ENCODE measurements at regions not wholly inside any gene's neighbourhood (a gene's known extent, or its start where the extent isn't known, plus 50 kb on each side); places are given as distances from the start of the nearest gene placed in this dataset.

- Mint-ChIP-seq H3K4me3 (peak overlapping the region; percentile 53), H3K36me3 (ENCODE audit: low read depth) (peaks cover 6% of the 10 kb centered on the region), H3K27ac (peak overlapping the region; percentile 93), H3K27me3 (no peaks in the 10 kb centered on the region), H3K4me1 (peaks cover 62% of the 10 kb centered on the region)
- DNase-seq (no peak), ATAC-seq (no peak)
- H3K9me3 ChIP-seq (ENCODE audit: control insufficient read depth, low read length, poor library complexity, severe bottlenecking), result no peaks in the 10 kb centered on the region
Observed at GRCh38 chr17:77377710-77378235, 237.0 kb downstream of the SEC14L1 start.

DNA sequence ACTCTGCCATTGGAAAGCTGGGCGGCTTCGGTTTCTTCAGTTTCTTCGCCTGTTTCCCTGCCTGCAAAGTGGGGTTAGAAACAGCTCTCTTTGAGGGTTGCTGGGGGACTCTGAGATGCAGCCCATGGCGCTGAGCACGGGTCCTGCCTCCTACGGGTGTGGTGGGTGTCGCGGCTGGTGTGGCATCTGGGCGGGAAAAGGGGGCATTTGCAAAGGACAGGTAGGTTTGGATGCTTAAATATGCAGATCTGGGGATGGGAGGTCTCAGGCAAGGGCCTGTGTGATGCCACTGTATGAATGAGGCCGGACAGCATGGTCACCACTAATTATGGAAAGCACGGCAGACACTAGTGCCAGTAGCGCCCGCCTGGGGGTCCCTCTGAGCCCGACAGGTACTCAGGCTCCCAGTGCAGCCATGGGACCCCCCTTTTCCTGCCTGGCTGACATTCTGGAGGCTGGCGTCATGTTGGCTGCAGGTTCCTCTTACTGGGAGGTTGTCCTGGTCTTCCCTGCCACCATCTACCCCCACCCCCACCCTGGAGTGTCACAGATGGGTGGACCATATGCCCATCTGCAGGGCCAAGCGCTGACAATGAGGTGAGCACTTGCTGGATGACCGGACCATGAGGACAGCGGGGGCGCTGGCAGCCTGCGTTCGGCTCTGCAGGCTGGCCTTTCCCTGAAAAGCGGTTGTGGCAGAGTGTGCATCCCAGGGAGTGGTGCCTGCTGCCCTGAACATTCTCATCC is 237.7 kb downstream of the SEC14L1 start:
- H3K4me3 Mint-ChIP-seq, result peak overlapping the region; percentile 53
- ATAC-seq, result no peak
- peaks cover 6% of the 10 kb centered on the region for H3K36me3 Mint-ChIP-seq (ENCODE audit: low read depth)
- peak overlapping the region; percentile 93 for H3K27ac Mint-ChIP-seq
- H3K4me1 Mint-ChIP-seq, result peaks cover 70% of the 10 kb centered on the region
- H3K27me3 Mint-ChIP-seq, result no peaks in the 10 kb centered on the region
- no peak for DNase-seq
- no peaks in the 10 kb centered on the region for H3K9me3 ChIP-seq (ENCODE audit: control insufficient read depth, low read length, poor library complexity, severe bottlenecking)

GRCh38 chr17:77379065-77379428 is 238.3 kb downstream of the SEC14L1 start:
- peaks cover 74% of the 10 kb centered on the region for H3K4me1 Mint-ChIP-seq
- DNase-seq (no peak), ATAC-seq (no peak)
- peak overlapping the region; percentile 93 for H3K27ac Mint-ChIP-seq
- H3K9me3 ChIP-seq (ENCODE audit: control insufficient read depth, low read length, poor library complexity, severe bottlenecking), result no peaks in the 10 kb centered on the region
- no peaks in the 10 kb centered on the region for H3K27me3 Mint-ChIP-seq
- peaks cover 6% of the 10 kb centered on the region for H3K36me3 Mint-ChIP-seq (ENCODE audit: low read depth)
- H3K4me3 Mint-ChIP-seq, result peak overlapping the region; percentile 53

GRCh38 chr17:77379832-77380231 is 239.1 kb downstream of the SEC14L1 start:
- Mint-ChIP-seq H3K27ac (peak overlapping the region; percentile 93), H3K27me3 (no peaks in the 10 kb centered on the region), H3K36me3 (ENCODE audit: low read depth) (peaks cover 4% of the 10 kb centered on the region), H3K4me3 (no peak overlapping the region), H3K4me1 (peaks cover 71% of the 10 kb centered on the region)
- H3K9me3 ChIP-seq (ENCODE audit: control insufficient read depth, low read length, poor library complexity, severe bottlenecking), result no peaks in the 10 kb centered on the region
- DNase-seq (no peak), ATAC-seq (no peak)

DNA sequence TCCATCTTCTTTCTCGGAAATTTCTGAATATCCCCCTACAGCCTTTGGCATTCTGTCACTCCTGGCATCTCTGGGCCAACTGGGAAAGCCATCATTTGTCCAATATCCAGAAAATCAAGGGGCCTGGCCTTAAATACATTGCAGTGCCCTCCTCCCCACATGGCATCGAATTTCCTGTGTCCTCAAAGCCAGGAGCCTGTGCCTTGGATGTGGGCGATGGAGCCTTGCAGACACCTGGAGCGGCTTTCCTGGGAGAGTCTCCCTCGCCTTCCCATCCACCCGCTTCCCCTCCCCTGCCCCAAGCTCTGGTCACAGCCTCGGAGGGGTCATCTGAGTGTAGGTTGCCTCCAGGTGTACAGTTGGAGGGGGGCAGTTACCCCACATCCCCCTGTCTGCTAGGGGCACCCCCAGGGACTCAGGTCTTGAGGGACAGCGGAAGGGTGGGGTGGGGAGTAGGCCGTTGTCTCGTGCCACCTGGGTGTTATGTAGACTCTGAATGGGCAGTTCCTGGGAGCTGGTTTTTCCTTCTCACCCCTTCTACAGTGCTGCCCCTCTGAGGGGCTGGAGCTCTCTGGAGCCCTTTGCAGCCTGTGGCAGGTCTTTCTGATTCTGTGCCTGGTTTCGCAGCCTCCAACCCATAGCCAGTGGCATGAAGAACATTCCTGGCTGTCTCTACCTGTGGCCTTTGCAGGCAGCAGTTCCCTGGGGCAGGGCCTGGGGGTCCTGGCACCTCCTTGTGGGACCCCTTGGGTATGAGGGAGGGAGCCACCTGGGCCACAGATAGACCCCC is 239.8 kb downstream of the SEC14L1 start:
- Mint-ChIP-seq H3K4me1 (peaks cover 64% of the 10 kb centered on the region), H3K4me3 (peak overlapping the region; percentile 64), H3K27me3 (no peaks in the 10 kb centered on the region), H3K36me3 (ENCODE audit: low read depth) (peaks cover 4% of the 10 kb centered on the region), H3K27ac (peak overlapping the region; percentile 92)
- H3K9me3 ChIP-seq (ENCODE audit: control insufficient read depth, low read length, poor library complexity, severe bottlenecking), result no peaks in the 10 kb centered on the region
- no peak for ATAC-seq
- no peak for DNase-seq

- no peak for DNase-seq
- Mint-ChIP-seq H3K4me1 (peaks cover 62% of the 10 kb centered on the region), H3K27me3 (no peaks in the 10 kb centered on the region), H3K27ac (peak overlapping the region; percentile 92), H3K36me3 (ENCODE audit: low read depth) (no peaks in the 10 kb centered on the region), H3K4me3 (peak overlapping the region; percentile 64)
- H3K9me3 ChIP-seq (ENCODE audit: control insufficient read depth, low read length, poor library complexity, severe bottlenecking), result no peaks in the 10 kb centered on the region
- no peak for ATAC-seq
Observed at GRCh38 chr17:77381185-77381700, 240.5 kb downstream of the SEC14L1 start.

DNA sequence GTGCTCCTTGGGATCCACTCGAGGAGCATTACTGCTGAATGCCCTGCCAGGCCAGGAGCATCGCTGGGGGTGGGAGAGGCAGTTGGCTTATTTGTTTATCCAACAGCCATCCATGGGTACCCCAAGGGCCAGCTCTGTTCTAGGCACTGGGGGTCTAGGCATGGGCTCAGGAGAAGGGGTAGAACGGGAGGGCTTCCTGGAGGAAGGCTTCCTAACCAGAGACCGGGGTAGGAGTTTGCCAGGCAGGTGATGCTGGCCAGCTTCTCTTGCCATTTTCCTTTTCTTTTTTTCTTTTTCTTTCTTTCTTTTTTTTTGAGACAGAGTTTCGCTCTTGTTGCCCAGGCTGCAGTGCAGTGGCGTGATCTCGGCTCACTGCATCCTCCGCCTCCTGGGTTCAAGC is 241.0 kb downstream of the SEC14L1 start:
- no peaks in the 10 kb centered on the region for H3K9me3 ChIP-seq (ENCODE audit: control insufficient read depth, low read length, poor library complexity, severe bottlenecking)
- ATAC-seq (no peak), DNase-seq (no peak)
- peaks cover 62% of the 10 kb centered on the region for H3K4me1 Mint-ChIP-seq
- H3K27ac Mint-ChIP-seq, result peak overlapping the region; percentile 92
- no peaks in the 10 kb centered on the region for H3K36me3 Mint-ChIP-seq (ENCODE audit: low read depth)
- H3K4me3 Mint-ChIP-seq, result peak overlapping the region; percentile 88
- no peaks in the 10 kb centered on the region for H3K27me3 Mint-ChIP-seq

- H3K4me1 Mint-ChIP-seq, result peaks cover 66% of the 10 kb centered on the region
- peak overlapping the region; percentile 88 for H3K4me3 Mint-ChIP-seq
- H3K27ac Mint-ChIP-seq, result peak overlapping the region; percentile 92
- DNase-seq, result no peak
- H3K9me3 ChIP-seq (ENCODE audit: control insufficient read depth, low read length, poor library complexity, severe bottlenecking), result no peaks in the 10 kb centered on the region
- ATAC-seq, result peak; percentile 82
- no peaks in the 10 kb centered on the region for H3K27me3 Mint-ChIP-seq
- no peaks in the 10 kb centered on the region for H3K36me3 Mint-ChIP-seq (ENCODE audit: low read depth)
Observed at GRCh38 chr17:77382356-77382911, 241.7 kb downstream of the SEC14L1 start.

GRCh38 chr17:77382966-77383612 is 242.3 kb downstream of the SEC14L1 start:
- no peaks in the 10 kb centered on the region for H3K9me3 ChIP-seq (ENCODE audit: control insufficient read depth, low read length, poor library complexity, severe bottlenecking)
- DNase-seq, result no peak
- H3K27ac Mint-ChIP-seq, result peak overlapping the region; percentile 92
- no peaks in the 10 kb centered on the region for H3K36me3 Mint-ChIP-seq (ENCODE audit: low read depth)
- H3K4me3 Mint-ChIP-seq, result peak overlapping the region; percentile 88
- H3K4me1 Mint-ChIP-seq, result peaks cover 61% of the 10 kb centered on the region
- no peak for ATAC-seq
- H3K27me3 Mint-ChIP-seq, result no peaks in the 10 kb centered on the region

DNA sequence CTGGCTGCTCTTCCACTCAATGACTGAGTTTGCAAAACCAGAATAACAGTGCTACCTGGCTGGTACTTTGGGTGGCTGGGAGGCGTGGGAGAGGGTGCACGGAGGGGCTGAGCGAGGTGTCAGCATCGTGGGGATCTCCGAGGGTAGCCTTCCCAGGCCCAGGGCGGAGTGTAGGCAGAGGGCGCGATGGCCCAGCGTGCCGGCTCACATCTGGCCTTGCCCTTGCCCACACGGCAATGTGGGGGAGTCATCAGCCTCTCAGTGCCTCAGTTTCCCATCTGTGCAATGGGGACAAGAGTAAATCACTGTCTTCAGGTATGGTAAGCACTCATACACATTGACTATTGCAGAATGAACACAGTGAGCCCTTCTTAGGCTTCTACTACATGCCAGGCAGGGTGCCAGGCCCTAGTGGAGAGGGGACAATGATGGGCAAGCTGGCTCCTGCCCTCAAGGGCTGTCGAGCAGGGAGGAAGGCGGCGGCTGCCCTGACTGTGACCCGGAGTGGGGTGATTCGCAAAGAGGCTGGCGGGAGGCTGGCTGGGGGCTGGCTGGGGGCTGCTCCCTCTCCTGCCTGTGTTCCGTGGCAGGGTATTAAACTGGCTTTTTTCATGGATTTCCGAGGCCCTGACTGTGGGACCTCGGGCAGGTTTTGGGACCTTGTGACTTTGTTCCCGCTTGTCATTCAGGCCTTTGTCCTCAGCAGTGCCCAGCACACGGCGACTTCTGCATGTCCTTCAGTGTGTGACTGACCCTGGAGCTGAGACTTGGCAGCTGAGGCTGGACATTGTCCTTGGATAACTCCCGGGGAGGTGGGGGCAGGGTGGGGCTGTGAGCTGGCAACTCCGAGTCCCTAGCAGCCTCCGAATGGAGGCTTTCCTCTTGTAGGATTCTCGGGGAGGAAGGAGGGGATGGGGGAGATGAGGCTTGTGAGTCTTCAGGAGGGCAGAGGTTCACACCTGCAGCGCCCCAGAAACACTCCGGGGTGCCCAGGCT is 243.1 kb downstream of the SEC14L1 start:
- DNase-seq (no peak), ATAC-seq (no peak)
- Mint-ChIP-seq H3K27ac (peak overlapping the region; percentile 92), H3K4me3 (peak overlapping the region; percentile 15), H3K4me1 (peaks cover 59% of the 10 kb centered on the region), H3K27me3 (no peaks in the 10 kb centered on the region), H3K36me3 (ENCODE audit: low read depth) (no peaks in the 10 kb centered on the region)
- no peaks in the 10 kb centered on the region for H3K9me3 ChIP-seq (ENCODE audit: control insufficient read depth, low read length, poor library complexity, severe bottlenecking)

DNA sequence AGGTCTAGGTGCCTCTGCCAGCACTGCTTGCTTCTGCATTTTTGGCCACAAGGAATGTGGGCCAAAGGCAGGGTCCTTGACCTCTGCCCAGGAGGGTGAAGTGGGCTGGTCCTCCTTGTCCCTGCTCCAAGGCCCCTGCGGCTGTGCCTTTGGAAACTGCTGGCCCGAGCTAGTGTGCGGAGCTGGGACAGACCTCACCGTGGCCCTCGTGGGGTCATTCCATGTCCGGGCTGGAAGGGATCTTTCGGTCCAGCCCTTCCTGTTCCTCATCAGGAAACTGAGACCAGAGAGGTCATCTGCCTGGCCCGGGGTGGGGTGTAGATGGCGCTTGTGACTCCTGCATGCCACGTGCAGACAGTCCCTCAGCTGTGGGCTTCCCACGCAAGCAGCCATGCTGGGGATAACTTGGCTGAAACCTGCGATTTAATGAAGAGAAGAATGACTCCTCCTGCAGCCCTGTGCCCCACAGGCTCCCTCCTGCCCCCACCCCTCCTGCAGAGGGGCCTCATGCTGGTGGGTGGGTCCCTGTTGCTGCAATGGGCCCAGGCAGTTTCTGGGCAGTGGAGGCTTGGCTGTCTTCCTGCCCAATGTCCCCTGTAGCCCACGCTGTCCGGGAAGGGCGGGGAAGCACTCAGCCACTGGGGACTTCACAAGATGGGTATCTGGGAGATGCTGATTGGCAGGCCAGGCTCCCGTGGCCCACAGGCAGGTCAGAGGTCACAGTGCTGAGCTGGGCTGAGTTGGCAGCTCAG is 245.2 kb downstream of the SEC14L1 start:
- no peak for ATAC-seq

More for the DNA sequence above, 245.2 kb downstream of the SEC14L1 start:
- DNase-seq, result no peak
- peaks cover 56% of the 10 kb centered on the region for H3K4me1 Mint-ChIP-seq
- H3K36me3 Mint-ChIP-seq (ENCODE audit: low read depth), result no peaks in the 10 kb centered on the region
- peak overlapping the region; percentile 53 for H3K4me3 Mint-ChIP-seq
- no peaks in the 10 kb centered on the region for H3K27me3 Mint-ChIP-seq
- H3K9me3 ChIP-seq (ENCODE audit: control insufficient read depth, low read length, poor library complexity, severe bottlenecking), result no peaks in the 10 kb centered on the region
- H3K27ac Mint-ChIP-seq, result peak overlapping the region; percentile 89
